ENCODE measurements at regions not wholly inside any gene's neighbourhood (a gene's known extent, or its start where the extent isn't known, plus 50 kb on each side); places are given as distances from the start of the nearest gene placed in this dataset.

DNA sequence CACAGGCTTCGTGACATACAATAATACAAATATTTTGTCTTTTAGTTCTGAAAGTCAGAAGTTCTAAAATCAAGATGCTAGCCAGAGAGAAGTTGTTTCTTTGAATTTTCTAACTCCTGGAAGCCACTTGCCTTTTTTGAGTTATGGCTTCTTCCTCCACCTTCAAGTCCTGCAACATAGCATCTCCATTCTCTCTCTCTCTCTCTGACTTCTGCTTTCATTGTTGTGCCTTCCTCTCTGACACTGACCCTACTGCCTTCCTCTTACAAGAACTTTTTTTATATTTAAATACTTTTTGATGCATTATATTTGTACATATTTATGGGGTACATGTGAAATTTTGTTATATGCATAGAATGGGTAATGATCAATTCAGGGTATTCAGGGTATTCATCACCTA lies 205.9 kb downstream of the MAP2K6 start:
- no peak for DNase-seq (ENCODE audit: low spot score)
- TF ChIP-seq, protein P1, sequence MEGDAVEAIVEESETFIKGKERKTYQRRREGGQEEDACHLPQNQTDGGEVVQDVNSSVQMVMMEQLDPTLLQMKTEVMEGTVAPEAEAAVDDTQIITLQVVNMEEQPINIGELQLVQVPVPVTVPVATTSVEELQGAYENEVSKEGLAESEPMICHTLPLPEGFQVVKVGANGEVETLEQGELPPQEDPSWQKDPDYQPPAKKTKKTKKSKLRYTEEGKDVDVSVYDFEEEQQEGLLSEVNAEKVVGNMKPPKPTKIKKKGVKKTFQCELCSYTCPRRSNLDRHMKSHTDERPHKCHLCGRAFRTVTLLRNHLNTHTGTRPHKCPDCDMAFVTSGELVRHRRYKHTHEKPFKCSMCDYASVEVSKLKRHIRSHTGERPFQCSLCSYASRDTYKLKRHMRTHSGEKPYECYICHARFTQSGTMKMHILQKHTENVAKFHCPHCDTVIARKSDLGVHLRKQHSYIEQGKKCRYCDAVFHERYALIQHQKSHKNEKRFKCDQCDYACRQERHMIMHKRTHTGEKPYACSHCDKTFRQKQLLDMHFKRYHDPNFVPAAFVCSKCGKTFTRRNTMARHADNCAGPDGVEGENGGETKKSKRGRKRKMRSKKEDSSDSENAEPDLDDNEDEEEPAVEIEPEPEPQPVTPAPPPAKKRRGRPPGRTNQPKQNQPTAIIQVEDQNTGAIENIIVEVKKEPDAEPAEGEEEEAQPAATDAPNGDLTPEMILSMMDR (IDR thresholded peaks at IDR 0.05; ENCODE audit: extremely low read depth, insufficient read depth, missing control alignments) = no peak
- in situ Hi-C loops (cut with MboI; ENCODE audit: low pct_unique_long_range_greater_than_20kb, low sequenced_read_pairs, unreplicated experiment) = no loop called here

DNA sequence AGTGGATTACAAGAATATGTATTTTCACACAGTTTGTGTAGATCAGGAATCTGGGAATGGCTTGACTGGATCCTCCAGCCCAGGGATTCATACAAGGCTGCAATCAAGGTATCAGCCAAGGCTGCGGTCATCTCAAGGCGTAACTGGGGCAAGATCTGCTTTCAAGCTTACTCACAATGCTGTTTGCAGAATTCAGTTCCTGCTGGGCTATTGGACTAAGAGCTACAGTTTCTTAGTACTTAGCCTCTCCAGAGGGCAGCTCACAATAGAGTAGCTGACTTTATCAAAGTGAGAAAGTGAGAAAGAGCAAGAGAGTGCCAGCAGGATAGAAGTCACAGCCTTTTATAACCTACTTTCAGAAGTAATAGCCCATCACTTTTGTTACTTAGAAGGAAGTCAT lies 211.0 kb downstream of the MAP2K6 start:
- DNase-seq (ENCODE audit: low spot score) = no peak
- TF ChIP-seq, protein P1 (IDR thresholded peaks at IDR 0.05; ENCODE audit: extremely low read depth, insufficient read depth, missing control alignments) = no peak
- in situ Hi-C loops (cut with MboI; ENCODE audit: low pct_unique_long_range_greater_than_20kb, low sequenced_read_pairs, unreplicated experiment) = no loop called here

DNA sequence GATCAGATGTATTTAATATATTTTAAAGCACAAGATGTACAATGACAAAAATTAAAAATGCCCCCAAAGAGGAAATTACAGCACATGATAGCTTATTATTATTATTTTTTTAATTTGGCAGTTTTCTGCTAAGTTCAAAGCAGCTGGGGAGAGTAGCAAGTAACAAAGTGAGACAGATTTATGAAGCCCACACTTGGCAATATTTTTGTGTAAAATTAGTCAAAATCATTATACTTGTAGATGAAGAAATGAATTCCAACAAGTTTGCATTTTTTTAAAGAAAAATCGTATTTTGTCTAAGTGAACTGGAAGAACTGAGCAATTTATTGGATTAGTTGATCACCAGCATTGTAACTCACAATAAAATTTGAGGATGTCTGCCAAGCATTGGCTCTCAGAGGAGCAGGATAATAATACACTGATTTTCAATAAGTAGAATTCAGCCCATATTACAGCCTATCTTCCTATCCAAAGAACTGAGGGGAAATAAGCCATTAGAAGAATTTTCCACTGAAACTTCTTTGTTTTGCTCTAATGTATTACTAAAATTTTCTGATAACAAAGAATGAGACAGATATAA lies 215.6 kb downstream of the MAP2K6 start:
- DNase-seq (ENCODE audit: low spot score) = no peak
- TF ChIP-seq, protein P1 (IDR thresholded peaks at IDR 0.05; ENCODE audit: extremely low read depth, insufficient read depth, missing control alignments) = no peak
- in situ Hi-C loops (cut with MboI; ENCODE audit: low pct_unique_long_range_greater_than_20kb, low sequenced_read_pairs, unreplicated experiment) = no loop called here

DNA sequence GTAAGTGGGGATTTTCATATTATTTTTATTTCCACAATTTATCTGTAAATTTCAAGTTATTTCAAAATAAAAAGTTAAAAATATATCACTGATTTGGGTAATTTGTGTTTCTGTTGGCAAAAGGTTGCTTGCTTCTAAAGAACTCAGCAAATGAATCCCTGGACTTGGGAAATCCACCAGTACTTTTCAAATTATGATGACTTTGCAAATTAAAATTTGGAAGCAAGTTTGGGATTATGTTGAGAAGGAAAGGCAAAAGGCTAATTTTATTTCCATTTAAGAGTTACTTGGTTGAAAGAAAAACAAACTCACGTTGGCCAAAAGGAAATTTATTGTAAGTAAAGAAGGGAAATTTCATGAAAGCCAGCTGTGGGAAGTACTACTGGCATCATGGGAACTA lies 220.3 kb downstream of the MAP2K6 start:
- in situ Hi-C loops (cut with MboI; ENCODE audit: low pct_unique_long_range_greater_than_20kb, low sequenced_read_pairs, unreplicated experiment) = no loop called here
- TF ChIP-seq, protein P1 (IDR thresholded peaks at IDR 0.05; ENCODE audit: extremely low read depth, insufficient read depth, missing control alignments) = no peak
- DNase-seq (ENCODE audit: low spot score) = no peak

DNA sequence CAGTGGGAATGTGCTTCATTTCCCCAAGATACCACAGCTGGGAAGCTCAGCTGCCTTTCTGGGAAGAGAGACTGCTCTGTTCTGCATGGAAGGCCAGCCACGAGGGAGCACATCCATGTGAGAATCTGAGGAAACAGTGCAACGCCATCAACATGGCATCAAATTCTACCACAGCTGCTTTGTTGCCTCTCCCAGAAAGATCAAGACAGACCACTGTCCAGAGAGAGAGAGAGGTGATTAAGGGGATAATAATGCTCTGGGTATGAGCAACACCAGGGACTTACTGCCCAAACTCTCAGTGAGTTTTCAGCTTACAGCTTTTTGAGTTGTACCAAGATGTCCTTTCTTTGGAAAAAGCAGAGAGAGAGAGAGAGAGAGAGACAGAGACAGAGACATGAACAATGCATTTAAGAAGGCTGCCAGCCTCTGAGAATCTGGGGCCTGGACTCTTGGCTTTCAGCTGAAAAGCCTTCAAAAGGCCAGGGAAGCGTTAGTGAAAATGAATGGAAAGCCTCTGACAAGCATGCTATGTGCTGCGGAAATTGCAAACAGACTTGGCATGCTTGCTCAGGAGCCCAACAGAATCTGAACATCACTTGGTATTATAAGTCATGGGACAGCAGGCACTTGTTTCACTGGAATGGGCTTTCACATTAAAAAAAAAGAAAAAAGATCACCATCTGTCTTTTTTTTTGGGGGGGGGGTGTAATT lies 223.1 kb downstream of the MAP2K6 start:
- TF ChIP-seq, protein P1 (IDR thresholded peaks at IDR 0.05; ENCODE audit: extremely low read depth, insufficient read depth, missing control alignments) = no peak
- in situ Hi-C loops (cut with MboI; ENCODE audit: low pct_unique_long_range_greater_than_20kb, low sequenced_read_pairs, unreplicated experiment) = no loop called here
- DNase-seq (ENCODE audit: low spot score) = no peak

DNA sequence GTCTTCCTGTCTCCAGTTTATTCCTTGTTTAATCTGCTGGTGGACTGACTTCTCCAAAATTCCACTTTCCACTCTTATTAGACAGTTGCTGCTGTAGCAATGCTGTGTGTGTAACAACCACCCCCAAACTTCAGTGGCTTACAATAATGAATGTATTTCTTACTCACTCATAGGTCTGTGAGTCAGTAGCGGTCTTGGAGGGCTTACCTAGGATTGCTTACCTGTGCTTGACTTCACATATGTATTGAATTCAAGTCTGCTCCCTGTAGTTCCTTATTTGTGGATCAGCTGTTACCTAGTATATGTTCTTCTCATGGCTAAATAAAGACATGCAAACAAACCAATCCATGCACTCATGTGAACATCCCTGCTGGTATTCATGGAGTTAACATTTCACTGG lies 224.6 kb downstream of the MAP2K6 start:
- TF ChIP-seq, protein P1 (IDR thresholded peaks at IDR 0.05; ENCODE audit: extremely low read depth, insufficient read depth, missing control alignments) = no peak
- no peak for DNase-seq (ENCODE audit: low spot score)
- in situ Hi-C loops (cut with MboI; ENCODE audit: low pct_unique_long_range_greater_than_20kb, low sequenced_read_pairs, unreplicated experiment) = no loop called here
